Mesenchymal stem cell (in vitro differentiated cells and primary cell): ENCODE measurements at regions not wholly inside any gene's neighbourhood (a gene's known extent, or its start where the extent isn't known, plus 50 kb on each side); places are given as distances from the start of the nearest gene placed in this dataset.
"Not testable (repeated sequence)": the region's sequence is repeated elsewhere in the genome, so short reads cannot be mapped to it uniquely, and the experiment has no call there.

ENCODE experiments used
- DNase-seq: peaks from one replicate; pipeline ENCODE4 v3.0.0-alpha.2; 2013
- H2AFZ ChIP-seq: one replicate; pipeline ENCODE4 v1.6.1; 2013; ENCODE audit warnings: low read depth, mild to moderate bottlenecking, control low read depth, inconsistent platforms, low read length, moderate library complexity
- H2AK5ac ChIP-seq: 2 replicates; pipeline ENCODE4 v1.6.1; 2013; ENCODE audit warnings: low read length, moderate library complexity, mild to moderate bottlenecking, inconsistent platforms; ENCODE audit not compliant: severe bottlenecking
- H2BK120ac ChIP-seq: one replicate; pipeline ENCODE4 v1.6.1; 2013; ENCODE audit warnings: low read depth, mild to moderate bottlenecking, inconsistent platforms, low read length, moderate library complexity
- H2BK12ac ChIP-seq, 2 experiments: one replicate each; pipeline ENCODE4 v1.6.1; 2013; ENCODE audit warnings: inconsistent platforms in 2 of 2, low read length in 2 of 2, mild to moderate bottlenecking in 2 of 2, moderate library complexity in 2 of 2, control low read depth in 1 of 2
- H2BK15ac ChIP-seq: one replicate; pipeline ENCODE4 v1.6.1; 2013; ENCODE audit warnings: mild to moderate bottlenecking, low read depth, inconsistent platforms; ENCODE audit not compliant: poor library complexity, severe bottlenecking
- H2BK5ac ChIP-seq: 2 replicates; pipeline ENCODE4 v1.6.1; 2013; ENCODE audit warnings: low read depth, mild to moderate bottlenecking, low read length, control low read depth, inconsistent platforms; ENCODE audit not compliant: poor library complexity, severe bottlenecking
- H3K14ac ChIP-seq, 2 experiments: one replicate each; pipeline ENCODE4 v1.6.1; 2013; ENCODE audit warnings: inconsistent platforms in 2 of 2, low read length in 2 of 2, control low read depth in 1 of 2, mild to moderate bottlenecking in 1 of 2, moderate library complexity in 1 of 2
- H3K18ac ChIP-seq, 2 experiments: one replicate each; pipeline ENCODE4 v1.6.1; 2013; ENCODE audit warnings: inconsistent platforms in 2 of 2, low read length in 2 of 2, control low read depth in 1 of 2, low read depth in 1 of 2, mild to moderate bottlenecking in 1 of 2
- H3K23ac ChIP-seq, 2 experiments: one replicate each; pipeline ENCODE4 v1.6.1; 2013; ENCODE audit warnings: inconsistent platforms in 2 of 2, low read length in 2 of 2, mild to moderate bottlenecking in 2 of 2, moderate library complexity in 2 of 2, control low read depth in 1 of 2
- H3K27ac ChIP-seq: 2 replicates; pipeline ENCODE4 v1.5.1; 2013; ENCODE audit warnings: mild to moderate bottlenecking, moderate library complexity, low read length, control low read depth, inconsistent platforms; ENCODE audit not compliant: poor library complexity, severe bottlenecking
- H3K27me3 ChIP-seq, 2 experiments: 2 replicates each; pipeline versions ENCODE4 v1.6.1 to v1.7.0; 2013; ENCODE audit warnings: low read length in 2 of 2, mild to moderate bottlenecking in 2 of 2, moderate library complexity in 2 of 2, control low read depth in 1 of 2, inconsistent platforms in 1 of 2; ENCODE audit not compliant: control insufficient read depth in 1 of 2, insufficient read depth in 1 of 2
- H3K36me3 ChIP-seq, 2 experiments: 2 replicates each; pipeline versions ENCODE4 v1.6.1 to v1.7.0; 2013; ENCODE audit warnings: low read length in 2 of 2, control low read depth in 1 of 2, inconsistent platforms in 1 of 2, low read depth in 1 of 2, mild to moderate bottlenecking in 1 of 2; ENCODE audit not compliant: insufficient read depth in 2 of 2, control insufficient read depth in 1 of 2
- H3K4ac ChIP-seq, 2 experiments: one replicate each; pipeline ENCODE4 v1.6.1; 2013; ENCODE audit warnings: inconsistent platforms in 2 of 2, low read length in 2 of 2, mild to moderate bottlenecking in 2 of 2, moderate library complexity in 2 of 2, control low read depth in 1 of 2, low read depth in 1 of 2
- H3K4me1 ChIP-seq: 2 replicates; pipeline ENCODE4 v1.6.1; 2013; ENCODE audit warnings: low read depth, low read length, control low read depth; ENCODE audit not compliant: control insufficient read depth, insufficient read depth
- H3K4me2 ChIP-seq: 2 replicates; pipeline ENCODE4 v1.6.1; 2013; ENCODE audit warnings: low read length, mild to moderate bottlenecking, inconsistent platforms; ENCODE audit not compliant: poor library complexity, severe bottlenecking
- H3K4me3 ChIP-seq, 2 experiments: 2 replicates each; pipeline versions ENCODE4 v1.5.1 to v1.7.0; 2013; ENCODE audit warnings: low read length in 2 of 2, mild to moderate bottlenecking in 2 of 2, control low read depth in 1 of 2, low read depth in 1 of 2; ENCODE audit not compliant: insufficient read depth in 1 of 2
- H3K79me1 ChIP-seq: replicated peaks from 2 replicates; pipeline ENCODE4 v1.6.1; 2013; ENCODE audit warnings: mild to moderate bottlenecking, control low read depth, low read length, inconsistent platforms; ENCODE audit not compliant: poor library complexity, severe bottlenecking
- H3K9ac ChIP-seq: 2 replicates; pipeline ENCODE4 v1.7.0; 2013; ENCODE audit warnings: mild to moderate bottlenecking, low read length, moderate library complexity
- H3K9me3 ChIP-seq: 2 replicates; pipeline ENCODE4 v1.7.0; 2013; ENCODE audit warnings: mild to moderate bottlenecking, low read length; ENCODE audit not compliant: control insufficient read depth
- H4K8ac ChIP-seq: one replicate; pipeline ENCODE4 v1.6.1; 2013; ENCODE audit warnings: inconsistent platforms, mild to moderate bottlenecking, low read length, moderate library complexity
- H4K91ac ChIP-seq: one replicate; pipeline ENCODE4 v1.6.1; 2013; ENCODE audit warnings: mild to moderate bottlenecking, low read length, inconsistent platforms
- WGBS: methylation state at CpG from one replicate; pipeline ENCODE4 v1.1.7; 2013; ENCODE audit warnings: mixed read lengths; 5-methylcytosine and 5-hydroxymethylcytosine counted together

GRCh38 chr15:19901414-19901813 lies 640.2 kb downstream of the GOLGA6L6 start:
- H2BK5ac ChIP-seq, result not testable (repeated sequence)
- WGBS, result no CpG with 5 or more reads among the region's 4 CpGs

GRCh38 chr15:19899021-19899824 lies 642.4 kb downstream of the GOLGA6L6 start:
- H3K27ac ChIP-seq, result no peak overlapping the region
- H3K9me3 ChIP-seq, result no peaks in the 10 kb centered on the region
- no peaks in the 10 kb centered on the region for H3K4me1 ChIP-seq
- no peak overlapping the region for H2AFZ ChIP-seq
- no peaks in the 10 kb centered on the region for H3K36me3 ChIP-seq
- no peak overlapping the region for H3K4me2 ChIP-seq
- DNase-seq, result no peak
- H3K79me1 ChIP-seq, result no peaks in the 10 kb centered on the region
- H2BK120ac ChIP-seq, result no peak overlapping the region
- 92% methylated on average over 44 of the region's 53 CpGs for WGBS
- no peak overlapping the region for H2BK12ac ChIP-seq
- no peak overlapping the region for H3K4me3 ChIP-seq
- no peaks in the 10 kb centered on the region for H3K27me3 ChIP-seq
- H3K9ac ChIP-seq, result no peak overlapping the region
- no peak overlapping the region for H2AK5ac ChIP-seq
- no peak overlapping the region for H2BK15ac ChIP-seq
- H3K14ac ChIP-seq, result no peak overlapping the region
- no peak overlapping the region for H3K4ac ChIP-seq
- no peak overlapping the region for H4K91ac ChIP-seq
- H2BK5ac ChIP-seq, result no peak overlapping the region
- H3K18ac ChIP-seq, result no peak overlapping the region
- H3K23ac ChIP-seq, result no peak overlapping the region
- H4K8ac ChIP-seq, result no peak overlapping the region

More at GRCh38 chr15:19901414-19901813, 640.2 kb downstream of the GOLGA6L6 start:
- not testable (repeated sequence) for H3K79me1 ChIP-seq, DNase-seq, H4K91ac ChIP-seq, H3K9ac ChIP-seq, H3K4me2 ChIP-seq, H2AK5ac ChIP-seq, H3K4me3 ChIP-seq, H2BK15ac ChIP-seq, H4K8ac ChIP-seq, H2BK120ac ChIP-seq, H3K4ac ChIP-seq, H2AFZ ChIP-seq, H3K14ac ChIP-seq, H3K18ac ChIP-seq, H3K36me3 ChIP-seq, H3K27me3 ChIP-seq, H3K9me3 ChIP-seq, H2BK12ac ChIP-seq, H3K27ac ChIP-seq, H3K4me1 ChIP-seq, H3K23ac ChIP-seq

DNA sequence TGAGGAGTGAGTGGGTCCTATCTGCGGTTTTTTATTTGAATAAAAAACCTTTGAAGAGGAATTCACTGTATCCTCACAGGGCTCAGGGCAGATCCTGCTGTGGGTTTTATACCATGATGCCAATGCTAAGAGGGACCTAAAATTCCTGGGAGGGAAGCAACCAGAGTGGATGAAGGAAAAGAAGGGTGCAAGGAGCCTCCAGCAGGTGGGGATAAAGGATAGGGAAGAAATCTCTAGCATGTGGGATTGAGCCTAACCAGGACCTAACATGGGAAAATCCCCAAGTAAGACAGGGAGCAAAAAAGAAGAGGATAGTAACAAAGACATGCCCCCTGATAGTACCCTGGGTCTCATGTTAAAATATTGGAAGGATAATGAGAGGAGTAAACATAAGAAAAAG lies 652.8 kb downstream of the GOLGA6L6 start:
- not testable (repeated sequence) for H2AK5ac ChIP-seq, H2BK12ac ChIP-seq, H2BK5ac ChIP-seq, H3K4me1 ChIP-seq, H3K79me1 ChIP-seq, H3K9me3 ChIP-seq, H2BK15ac ChIP-seq, H3K14ac ChIP-seq, H3K36me3 ChIP-seq, DNase-seq, H3K27ac ChIP-seq, H3K4ac ChIP-seq, H3K4me2 ChIP-seq, H3K27me3 ChIP-seq, H3K23ac ChIP-seq, H2AFZ ChIP-seq, H3K9ac ChIP-seq, H4K8ac ChIP-seq, H2BK120ac ChIP-seq, H4K91ac ChIP-seq, H3K18ac ChIP-seq, H3K4me3 ChIP-seq
- 76% methylated on average over 1 of the region's 1 CpG for WGBS

GRCh38 chr15:19844061-19844460 lies 697.5 kb downstream of the GOLGA6L6 start:
- H2BK5ac ChIP-seq, H3K4me2 ChIP-seq, H2BK15ac ChIP-seq, H2AFZ ChIP-seq, H3K79me1 ChIP-seq, H3K27me3 ChIP-seq, H3K23ac ChIP-seq, H3K9ac ChIP-seq, H3K14ac ChIP-seq, H3K27ac ChIP-seq, H3K9me3 ChIP-seq, H2BK120ac ChIP-seq, H4K91ac ChIP-seq, H3K36me3 ChIP-seq, DNase-seq, H3K4ac ChIP-seq, H3K18ac ChIP-seq, H4K8ac ChIP-seq, H2AK5ac ChIP-seq, H2BK12ac ChIP-seq, H3K4me3 ChIP-seq, H3K4me1 ChIP-seq: not testable (repeated sequence)
- no CpG with 5 or more reads among the region's 4 CpGs for WGBS
